ENCODE measurements at regions not wholly inside any gene's neighbourhood (a gene's known extent, or its start where the extent isn't known, plus 50 kb on each side); places are given as distances from the start of the nearest gene placed in this dataset.

- Histone ChIP-seq H3K4me2 (ENCODE audit: control insufficient read depth, insufficient read depth) (no peak overlapping the region), H3K36me3 (ENCODE audit: control insufficient read depth in 2 of 2, insufficient read depth in 2 of 2, low read length in 1 of 2) (no peaks in the 10 kb centered on the region), H3K4me3 (no peak overlapping the region), H3K4me1 (ENCODE audit: control insufficient read depth, insufficient read depth, low read length) (no peaks in the 10 kb centered on the region), H2AFZ (ENCODE audit: control insufficient read depth, low read depth, low read length) (no peak overlapping the region), H3K27me3 (replicated peaks in 1 of 2; ENCODE audit: control insufficient read depth in 2 of 2, insufficient read depth in 2 of 2, low read length in 1 of 2) (no peaks in the 10 kb centered on the region), H4K20me1 (ENCODE audit: control insufficient read depth, insufficient read depth) (no peaks in the 10 kb centered on the region), H3K9ac (ENCODE audit: control insufficient read depth, insufficient read depth, low read length) (no peak overlapping the region), H3K27ac (ENCODE audit: control insufficient read depth, insufficient read depth) (no peak overlapping the region), H3K79me2 (ENCODE audit: control insufficient read depth, insufficient read depth, low read length) (no peaks in the 10 kb centered on the region), H3K9me3 (replicated peaks; ENCODE audit: control insufficient read depth, insufficient read depth, low read length) (no peaks in the 10 kb centered on the region)
- ChIA-PET RAD21 (ENCODE audit: unreplicated experiment) (interaction anchor here (0.7 kb wide), 1 partner anchor 65 kb away, joined by 3 read pairs; no protein-coding TSS in a partner anchor), POLR2A (no interaction called here), CTCF (interaction anchor here (1.5 kb wide), 1 partner anchor 10 kb away, joined by 5 read pairs; no protein-coding TSS in a partner anchor), SMC1A (ENCODE audit: uncharacterized antibody, unreplicated experiment) (no interaction called here)
- intact Hi-C loops (cut with micrococcal nuclease; ENCODE audit: unreplicated experiment) (no loop called here), in situ Hi-C loops (cut with MboI) (no loop called here)
- ATAC-seq (no peak), FAIRE-seq (no peak), DNase-seq (ENCODE audit: low read depth, low spot score) (no peak)
- 50% methylated on average over 1 of the region's 1 CpG for WGBS (ENCODE audit: insufficient coverage, insufficient replicate concordance, low lambda C conversion rate, missing lambda C conversion rate)
- no TSS peak for BruUV-seq (replicated peaks)
- TF ChIP-seq HDAC2 (IDR thresholded peaks at IDR 0.05) (no peak), RCOR1 (conservative IDR thresholded peaks at IDR 0.05; ENCODE audit: low read depth, low read length) (no peak), SUPT20H (IDR thresholded peaks at IDR 0.05; ENCODE audit: borderline replicate concordance, control insufficient read depth, low read depth, low read length) (no peak), ZSCAN29 (IDR thresholded peaks at IDR 0.05) (no peak), ETV6 (conservative IDR thresholded peaks at IDR 0.05 in 1 of 2, IDR thresholded peaks at IDR 0.05 in 1 of 2; ENCODE audit: borderline replicate concordance in 1 of 2, low read depth in 1 of 2) (no peak), ZNF687 (IDR thresholded peaks at IDR 0.05) (no peak), CEBPZ (IDR thresholded peaks at IDR 0.05; ENCODE audit: low read depth, low read length) (no peak), KDM1A (IDR thresholded peaks at IDR 0.05; ENCODE audit: borderline replicate concordance) (no peak), CEBPB (IDR thresholded peaks at IDR 0.05; ENCODE audit: borderline replicate concordance in 1 of 2, low read depth in 2 of 2, low read length in 2 of 2) (no peak), HSF1 (IDR thresholded peaks at IDR 0.05; ENCODE audit: low read depth, low read length) (no peak), ZNF207 (IDR thresholded peaks at IDR 0.05; ENCODE audit: borderline replicate concordance) (no peak), CREM (IDR thresholded peaks at IDR 0.05; ENCODE audit: low read depth) (no peak), MEF2A (IDR thresholded peaks at IDR 0.05; ENCODE audit: insufficient read depth, low read depth, low read length) (no peak), MAX (IDR thresholded peaks at IDR 0.05; ENCODE audit: low read depth, low read length) (no peak), NR2F1 (conservative IDR thresholded peaks at IDR 0.05) (no peak), KAT2A (conservative IDR thresholded peaks at IDR 0.05; ENCODE audit: control insufficient read depth, low read depth, low read length) (no peak), CHD2 (IDR thresholded peaks at IDR 0.05; ENCODE audit: borderline replicate concordance, low read depth, low read length) (no peak)
Measured at GRCh38 chr2:67600946-67601345, 203.8 kb downstream of the ETAA1 start.

All from GM12878 (cell line).